ENCODE measurements at regions not wholly inside any gene's neighbourhood (a gene's known extent, or its start where the extent isn't known, plus 50 kb on each side); places are given as distances from the start of the nearest gene placed in this dataset.

DNA sequence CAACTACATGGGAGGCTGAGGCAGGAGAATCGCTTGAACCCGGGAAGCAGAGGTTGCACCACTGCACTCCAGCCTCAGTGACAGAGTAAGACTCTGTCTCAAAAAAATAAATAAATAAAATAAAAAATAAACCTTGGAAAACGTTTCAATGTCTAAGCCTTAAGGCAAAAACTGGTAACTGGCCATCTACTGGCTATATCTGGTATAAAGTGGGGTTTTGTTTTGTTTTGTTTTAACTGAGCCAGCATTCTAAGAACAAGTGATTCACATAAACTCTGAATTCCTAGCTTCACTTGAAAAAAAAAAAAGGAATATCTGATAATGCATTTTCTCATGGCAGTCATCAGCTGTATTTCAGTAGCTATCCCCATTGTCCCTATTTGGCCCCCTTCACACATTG lies 126.1 kb upstream of the EFNA5 start:
- Mint-ChIP-seq H3K36me3 (no peaks in the 10 kb centered on the region), H3K4me1 (peaks cover 11% of the 10 kb centered on the region), H3K27ac (no peak overlapping the region), H3K27me3 (ENCODE audit: low read depth) (no peaks in the 10 kb centered on the region; the same call in 1 of the 2 replicates), H3K9me3 (peaks cover 12% of the 10 kb centered on the region), H3K4me3 (no peak overlapping the region)
- ChIA-PET POLR2A (no interaction called here), CTCF (interaction anchor here (0.9 to 1.4 kb wide), 2 partner anchors 20 to 121 kb away, joined by 3 to 5 read pairs; no protein-coding TSS in a partner anchor)
- no peak for DNase-seq (ENCODE audit: low spot score)
- no peak for ATAC-seq
- TF ChIP-seq FOXP4 (CRISPR knock-in tag; IDR thresholded peaks at IDR 0.05) (no peak), HMGA2 (CRISPR knock-in tag; IDR thresholded peaks at IDR 0.05) (no peak), ZNF219 (CRISPR knock-in tag; IDR thresholded peaks at IDR 0.05; ENCODE audit: borderline replicate concordance) (no peak), NR3C1 (CRISPR knock-in tag; conservative IDR thresholded peaks at IDR 0.05; ENCODE audit: low read depth) (no peak), ZNF317 (CRISPR knock-in tag; IDR thresholded peaks at IDR 0.05; ENCODE audit: borderline replicate concordance, low read depth) (no peak), ZBTB43 (CRISPR knock-in tag; IDR thresholded peaks at IDR 0.05) (no peak), ATF1 (CRISPR knock-in tag; IDR thresholded peaks at IDR 0.05) (no peak), OVOL2 (CRISPR knock-in tag; IDR thresholded peaks at IDR 0.05; ENCODE audit: borderline replicate concordance) (no peak), E2F1 (CRISPR knock-in tag; IDR thresholded peaks at IDR 0.05) (no peak), MXD4 (CRISPR knock-in tag; IDR thresholded peaks at IDR 0.05; ENCODE audit: borderline replicate concordance) (no peak), GABPB1 (CRISPR knock-in tag; IDR thresholded peaks at IDR 0.05) (no peak), PRRX2 (CRISPR knock-in tag; IDR thresholded peaks at IDR 0.05) (no peak), TEAD4 (CRISPR knock-in tag; IDR thresholded peaks at IDR 0.05) (no peak), JAZF1 (CRISPR knock-in tag; IDR thresholded peaks at IDR 0.05) (no peak), NFE2L1 (CRISPR knock-in tag; IDR thresholded peaks at IDR 0.05) (no peak), E2F5 (CRISPR knock-in tag; IDR thresholded peaks at IDR 0.05) (no peak), IRF2 (CRISPR knock-in tag; IDR thresholded peaks at IDR 0.05; ENCODE audit: borderline replicate concordance, low read depth) (no peak)
- TF ChIP-seq, protein P1, sequence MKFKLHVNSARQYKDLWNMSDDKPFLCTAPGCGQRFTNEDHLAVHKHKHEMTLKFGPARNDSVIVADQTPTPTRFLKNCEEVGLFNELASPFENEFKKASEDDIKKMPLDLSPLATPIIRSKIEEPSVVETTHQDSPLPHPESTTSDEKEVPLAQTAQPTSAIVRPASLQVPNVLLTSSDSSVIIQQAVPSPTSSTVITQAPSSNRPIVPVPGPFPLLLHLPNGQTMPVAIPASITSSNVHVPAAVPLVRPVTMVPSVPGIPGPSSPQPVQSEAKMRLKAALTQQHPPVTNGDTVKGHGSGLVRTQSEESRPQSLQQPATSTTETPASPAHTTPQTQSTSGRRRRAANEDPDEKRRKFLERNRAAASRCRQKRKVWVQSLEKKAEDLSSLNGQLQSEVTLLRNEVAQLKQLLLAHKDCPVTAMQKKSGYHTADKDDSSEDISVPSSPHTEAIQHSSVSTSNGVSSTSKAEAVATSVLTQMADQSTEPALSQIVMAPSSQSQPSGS (CRISPR knock-in tag; IDR thresholded peaks at IDR 0.05; ENCODE audit: borderline replicate concordance, low read depth) = no peak
- TF ChIP-seq, protein P2, sequence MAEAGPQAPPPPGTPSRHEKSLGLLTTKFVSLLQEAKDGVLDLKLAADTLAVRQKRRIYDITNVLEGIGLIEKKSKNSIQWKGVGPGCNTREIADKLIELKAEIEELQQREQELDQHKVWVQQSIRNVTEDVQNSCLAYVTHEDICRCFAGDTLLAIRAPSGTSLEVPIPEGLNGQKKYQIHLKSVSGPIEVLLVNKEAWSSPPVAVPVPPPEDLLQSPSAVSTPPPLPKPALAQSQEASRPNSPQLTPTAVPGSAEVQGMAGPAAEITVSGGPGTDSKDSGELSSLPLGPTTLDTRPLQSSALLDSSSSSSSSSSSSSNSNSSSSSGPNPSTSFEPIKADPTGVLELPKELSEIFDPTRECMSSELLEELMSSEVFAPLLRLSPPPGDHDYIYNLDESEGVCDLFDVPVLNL (CRISPR knock-in tag; IDR thresholded peaks at IDR 0.05; ENCODE audit: borderline replicate concordance, low read depth) = no peak

Measured in WTC11 (cell line).